ENCODE measurements at regions not wholly inside any gene's neighbourhood (a gene's known extent, or its start where the extent isn't known, plus 50 kb on each side); places are given as distances from the start of the nearest gene placed in this dataset.

DNA sequence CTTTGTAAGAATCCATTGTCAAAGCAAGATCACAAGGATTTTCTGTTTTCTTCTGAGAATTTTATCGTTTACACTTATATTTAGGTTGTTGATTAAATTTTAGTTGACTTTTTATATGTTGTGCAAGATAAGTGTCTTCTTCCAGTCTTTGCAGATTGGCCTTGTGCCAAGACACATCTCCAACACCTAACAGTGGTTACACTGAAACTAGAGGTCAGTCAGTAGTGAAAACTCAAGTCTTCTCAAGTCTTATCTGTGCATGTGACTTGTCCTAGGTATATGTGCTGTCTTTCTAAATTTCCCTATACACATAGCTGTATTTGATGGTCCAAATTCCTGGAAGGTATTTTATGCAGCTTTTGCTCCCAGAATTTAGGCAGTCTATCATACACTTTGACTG is 1183.2 kb upstream of the B3GALT2 start:
- TF ChIP-seq CTCF (IDR thresholded peaks at IDR 0.05) (no peak), POLR2A (IDR thresholded peaks at IDR 0.05) (no peak)
